ENCODE measurements at regions not wholly inside any gene's neighbourhood (a gene's known extent, or its start where the extent isn't known, plus 50 kb on each side); places are given as distances from the start of the nearest gene placed in this dataset.

DNA sequence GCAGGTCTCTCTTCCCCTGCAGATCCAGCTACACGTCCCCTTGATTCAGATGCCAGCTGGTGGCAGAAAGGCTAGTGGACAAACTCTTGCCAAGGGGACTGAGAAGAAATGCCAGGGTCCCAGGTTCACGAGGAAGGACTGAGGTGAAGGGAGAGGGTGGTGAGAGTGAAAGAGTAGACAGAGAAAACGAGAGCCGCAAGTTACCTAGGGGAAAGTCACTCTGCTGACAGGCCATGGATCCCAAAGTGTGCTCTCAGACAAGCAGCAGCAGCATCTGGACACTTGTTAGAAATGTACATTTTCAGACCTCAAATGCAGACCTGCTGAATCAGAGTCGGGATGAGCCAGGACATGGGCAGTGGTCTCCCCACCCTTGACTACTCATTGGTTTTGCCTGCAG is 192.3 kb downstream of the FGFR2 start:
- FAIRE-seq: no peak

DNA sequence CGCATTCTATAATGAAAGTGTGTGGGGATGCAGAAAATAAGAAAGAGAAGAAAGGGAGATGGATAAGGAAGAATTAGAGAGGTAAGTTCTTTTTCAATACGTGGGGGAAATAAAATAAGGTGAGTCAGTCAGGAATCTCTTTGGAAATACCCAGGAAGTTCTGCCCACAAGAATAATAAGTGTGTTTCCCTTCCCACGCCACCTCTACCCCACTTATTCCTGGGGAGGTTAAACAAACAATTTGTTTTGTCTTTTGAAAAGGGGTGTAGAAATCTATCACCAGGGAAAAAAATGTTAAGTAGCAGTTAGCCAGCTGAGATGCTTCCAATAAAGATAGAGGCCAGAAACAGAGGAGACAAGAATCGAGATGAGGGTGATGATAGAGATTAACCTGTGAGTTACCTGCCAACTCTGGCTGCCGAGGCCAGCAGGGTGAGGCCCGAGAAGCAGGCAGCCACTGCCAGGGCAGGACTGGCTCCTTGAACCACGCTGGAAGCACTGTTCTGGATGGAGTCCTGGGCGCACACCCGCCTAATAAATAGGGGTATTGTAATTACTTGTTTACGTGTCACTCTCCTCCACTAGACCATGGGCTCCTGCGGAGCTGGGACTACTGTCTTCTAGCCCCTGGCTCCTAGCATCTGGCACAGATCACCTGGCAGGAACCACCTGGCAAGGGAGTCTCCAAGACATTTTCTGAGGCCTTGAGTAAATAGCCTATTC is 191.3 kb downstream of the FGFR2 start:
- no peak for FAIRE-seq

- no peak for FAIRE-seq
Measured at GRCh38 chr10:121409466-121410104, 188.7 kb downstream of the FGFR2 start.

- no peak for FAIRE-seq
Measured at GRCh38 chr10:121411004-121411403, 187.2 kb downstream of the FGFR2 start.

- FAIRE-seq: no peak
Measured at GRCh38 chr10:121413951-121414350, 184.3 kb downstream of the FGFR2 start.

GRCh38 chr10:121414366-121415062 is 183.7 kb downstream of the FGFR2 start:
- FAIRE-seq: no peak

DNA sequence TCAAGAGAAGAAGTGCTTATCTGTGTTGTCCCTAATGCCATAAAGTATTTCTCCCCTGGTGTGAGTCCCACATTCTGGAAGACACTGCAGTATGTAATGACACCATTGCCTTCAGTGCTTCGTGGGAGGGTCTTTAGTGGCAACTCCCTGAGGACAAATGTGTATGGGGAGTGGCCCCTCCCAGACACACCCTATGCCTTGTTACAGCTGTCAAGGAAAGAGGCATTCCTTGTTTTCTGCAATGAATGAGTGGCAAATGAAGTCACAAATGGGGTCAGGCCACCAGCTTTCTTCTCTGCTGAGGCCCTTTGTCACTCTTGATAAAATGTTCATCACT is 183.2 kb downstream of the FGFR2 start:
- FAIRE-seq: no peak

- FAIRE-seq: no peak
Measured at GRCh38 chr10:121416071-121416470, 182.2 kb downstream of the FGFR2 start.

- no peak for FAIRE-seq
Measured at GRCh38 chr10:121417298-121417697, 180.9 kb downstream of the FGFR2 start.

DNA sequence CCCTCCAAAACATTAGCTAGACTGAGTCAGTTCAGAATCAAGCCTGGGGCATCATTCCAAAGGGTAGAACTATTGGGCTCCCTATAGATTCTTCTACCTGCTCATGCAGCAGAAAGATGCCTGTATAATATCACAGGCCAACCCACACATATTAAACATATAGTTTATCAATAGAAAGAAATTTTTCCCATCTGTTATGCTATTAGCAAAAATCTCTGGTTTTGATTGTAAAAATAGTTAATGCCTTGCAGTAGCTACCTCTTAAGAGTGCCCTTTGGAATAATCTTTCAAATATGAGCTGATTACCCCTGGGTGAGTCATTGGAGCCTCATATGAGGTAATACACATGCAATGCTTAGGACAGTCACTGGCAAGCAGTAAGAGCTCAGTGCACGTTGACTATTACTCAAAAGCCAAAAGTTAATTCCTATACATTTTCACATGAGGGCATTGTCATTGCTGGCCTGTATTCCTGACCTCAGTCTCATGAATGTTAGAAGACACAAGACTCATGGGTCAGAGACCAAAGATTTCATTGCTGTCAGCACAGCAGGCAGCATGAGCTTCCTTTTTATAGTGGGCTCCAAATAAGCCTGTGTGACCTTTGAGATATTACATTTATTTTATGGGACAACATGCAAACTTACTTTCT is 180.0 kb downstream of the FGFR2 start:
- FAIRE-seq: no peak

DNA sequence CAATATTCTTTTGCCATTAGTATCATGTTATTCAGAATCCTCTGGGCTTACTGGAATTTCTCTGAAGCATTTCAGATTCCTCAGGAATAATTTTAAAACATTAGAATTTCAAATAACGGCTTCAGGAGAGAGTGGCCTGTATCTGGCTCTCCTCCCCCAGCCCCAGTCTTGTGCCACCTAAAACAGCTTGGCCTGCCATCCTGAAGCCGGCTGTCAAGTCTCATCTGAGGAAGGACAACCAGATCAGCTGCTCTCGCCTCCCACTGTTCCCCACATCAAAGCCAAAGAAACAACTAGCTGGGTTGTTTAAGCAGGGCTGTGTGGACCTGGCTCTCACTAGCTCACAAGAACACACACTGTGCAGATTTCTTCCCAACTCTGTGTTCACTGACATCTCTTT is 178.2 kb downstream of the FGFR2 start:
- FAIRE-seq: no peak

DNA sequence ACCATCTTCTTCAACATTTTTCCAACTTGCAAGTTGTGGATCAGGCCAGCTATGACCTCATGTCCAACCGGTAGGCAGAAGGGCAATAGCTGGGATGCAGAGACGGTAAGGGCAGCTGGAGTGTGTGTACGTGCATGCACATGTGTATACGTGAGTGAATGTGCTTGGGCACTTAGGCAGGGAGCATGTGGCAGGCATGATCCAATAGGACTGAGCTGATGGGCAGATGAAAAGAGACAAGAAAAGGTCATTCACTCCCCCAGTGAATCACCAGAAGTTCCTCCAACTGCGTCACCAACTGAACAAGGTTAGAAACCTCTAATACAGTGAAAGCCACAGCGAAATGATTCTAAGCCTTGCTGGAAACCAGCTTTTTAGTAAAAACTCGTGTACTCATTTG is 176.1 kb downstream of the FGFR2 start:
- FAIRE-seq: no peak

DNA sequence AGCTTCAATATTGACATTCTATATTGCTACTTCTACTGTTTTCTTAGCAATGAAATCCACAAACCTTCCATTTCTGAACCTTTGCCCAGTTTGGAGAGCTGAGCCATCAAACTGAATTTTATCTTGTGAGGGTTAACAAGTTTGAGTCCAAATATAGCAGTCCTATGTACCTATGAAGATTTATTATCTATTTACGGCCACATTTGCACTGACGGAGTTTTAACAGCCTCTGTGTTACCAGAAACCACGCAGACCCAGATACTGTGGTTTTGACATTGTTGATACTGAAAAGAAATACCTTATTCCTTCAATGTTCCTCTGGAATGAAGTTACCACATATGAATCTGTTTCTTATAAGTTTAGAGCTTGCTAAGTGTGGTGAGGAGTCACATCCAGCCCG is 172.6 kb downstream of the FGFR2 start:
- no peak for FAIRE-seq

GRCh38 chr10:121426307-121426706 is 171.9 kb downstream of the FGFR2 start:
- no peak for FAIRE-seq

Measured in endometrium (tissue), 2 donors.